ENCODE measurements at regions not wholly inside any gene's neighbourhood (a gene's known extent, or its start where the extent isn't known, plus 50 kb on each side); places are given as distances from the start of the nearest gene placed in this dataset.

GRCh38 chr6:132868057-132868456 lies 53.7 kb downstream of the RPS12 start:
- no peak for DNase-seq

DNA sequence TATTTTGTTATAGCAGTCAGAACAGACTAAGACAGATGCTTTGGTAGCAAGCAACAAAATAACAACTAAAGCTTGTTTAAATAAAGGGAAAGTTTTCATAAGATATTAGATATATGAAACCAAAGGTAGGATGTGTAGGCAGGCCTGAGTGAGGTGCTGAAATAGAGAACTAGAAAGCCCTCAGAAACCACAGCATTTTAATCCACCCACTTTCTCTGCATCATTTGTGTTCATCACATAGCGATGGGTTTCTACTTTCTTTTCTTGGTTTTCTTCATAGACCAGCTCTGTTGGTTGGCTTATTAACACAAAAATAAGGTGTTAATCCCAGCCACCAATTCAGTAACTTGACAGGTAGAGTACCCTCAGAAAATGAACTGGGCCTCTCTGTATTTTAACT lies 58.6 kb downstream of the RPS12 start:
- peak; percentile 12 for DNase-seq

- no peak for DNase-seq
These were observed 62.6 kb downstream of the RPS12 start for GRCh38 chr6:132877003-132877402.

DNA sequence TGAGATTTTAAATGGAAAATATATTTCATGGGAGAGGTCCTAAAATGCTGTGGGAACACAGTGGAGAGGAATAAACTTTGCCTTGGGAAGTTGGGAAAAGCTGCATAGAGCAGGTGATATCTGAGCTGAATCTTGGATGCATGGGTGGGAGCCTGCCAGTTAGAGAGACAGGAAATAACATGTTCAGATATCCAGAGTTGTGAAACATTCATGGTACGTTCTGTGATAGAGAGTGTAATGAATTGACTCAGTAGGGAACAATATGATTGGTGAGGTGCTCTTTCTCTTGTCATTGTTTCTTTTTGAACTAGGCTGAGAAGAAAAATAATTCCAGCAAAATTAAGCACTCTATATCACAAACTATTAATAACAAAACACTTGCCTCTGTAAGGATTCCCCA lies 72.8 kb downstream of the RPS12 start:
- DNase-seq, result no peak

GRCh38 chr6:132888701-132889100 lies 74.3 kb downstream of the RPS12 start:
- no peak for DNase-seq

DNA sequence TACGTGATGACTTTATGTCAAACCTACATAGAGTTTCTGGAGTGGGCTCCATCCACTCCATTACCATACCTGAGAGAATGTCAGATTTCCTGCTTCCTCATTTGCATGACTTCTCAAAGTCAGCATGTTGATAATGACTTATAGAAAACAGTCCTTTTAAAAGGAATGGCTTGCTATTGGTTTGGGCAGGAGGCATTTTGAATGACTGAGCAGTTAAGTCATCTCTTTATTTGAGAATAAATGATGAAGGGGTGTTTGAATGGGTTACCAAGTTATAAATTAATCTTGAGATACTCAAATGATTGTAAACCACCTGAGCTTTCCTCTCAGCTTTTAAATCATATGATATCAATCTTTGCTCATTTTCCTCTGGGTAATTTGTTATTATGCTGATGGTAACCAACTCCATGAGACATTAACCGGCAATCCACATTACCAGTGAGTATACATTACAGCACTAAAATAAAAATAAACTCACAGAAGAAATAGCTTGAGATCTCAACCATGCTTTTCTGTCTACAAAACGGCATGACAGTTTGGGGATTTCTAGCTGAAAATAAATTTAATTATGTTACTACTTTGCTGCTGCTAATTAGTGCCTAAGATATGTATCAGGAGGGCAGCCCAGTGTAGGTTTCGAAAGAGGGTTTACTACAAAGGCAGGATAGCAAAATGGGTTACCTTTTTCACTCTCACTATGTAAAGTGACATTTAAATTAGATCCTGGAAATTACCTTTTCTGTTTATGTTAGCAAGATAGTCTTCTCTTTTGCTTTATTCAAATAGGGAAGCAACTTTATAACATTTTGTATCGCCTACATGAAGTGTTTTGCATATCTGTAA lies 78.8 kb downstream of the RPS12 start:
- DNase-seq, result no peak

DNA sequence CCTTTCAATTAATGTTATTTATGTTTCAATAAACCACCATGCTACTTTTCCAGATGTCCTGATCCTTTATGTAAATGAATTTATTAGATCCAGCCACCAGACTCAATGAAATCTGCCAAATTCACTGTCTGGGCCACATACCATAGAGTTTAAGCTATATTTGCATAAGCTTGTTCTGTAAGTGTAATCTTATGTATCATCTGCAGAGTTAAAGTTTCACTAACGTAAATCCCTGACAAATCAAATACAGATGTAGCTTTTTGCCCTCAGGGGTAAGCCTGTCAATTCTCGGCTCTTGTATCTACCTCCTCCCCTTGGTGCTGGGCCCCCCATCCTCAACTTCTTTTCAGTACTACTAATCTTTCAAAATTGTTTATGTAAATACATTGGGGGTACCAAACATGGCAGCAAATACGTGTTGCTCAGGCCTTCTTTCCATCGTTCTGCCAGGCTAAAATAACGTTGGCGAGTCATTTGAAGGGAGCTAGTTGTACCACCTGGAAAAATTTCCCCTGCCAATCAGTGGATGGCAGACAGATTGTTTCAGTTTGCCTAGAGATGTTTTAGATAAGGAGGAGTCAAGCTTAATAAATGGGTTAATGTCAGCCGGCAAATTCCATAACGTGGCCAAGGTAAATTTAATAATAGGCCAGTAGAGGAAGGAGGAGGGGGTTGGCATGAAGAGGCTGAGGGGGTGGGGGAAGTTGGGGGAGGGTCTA lies 79.6 kb downstream of the RPS12 start:
- DNase-seq, result no peak

DNA sequence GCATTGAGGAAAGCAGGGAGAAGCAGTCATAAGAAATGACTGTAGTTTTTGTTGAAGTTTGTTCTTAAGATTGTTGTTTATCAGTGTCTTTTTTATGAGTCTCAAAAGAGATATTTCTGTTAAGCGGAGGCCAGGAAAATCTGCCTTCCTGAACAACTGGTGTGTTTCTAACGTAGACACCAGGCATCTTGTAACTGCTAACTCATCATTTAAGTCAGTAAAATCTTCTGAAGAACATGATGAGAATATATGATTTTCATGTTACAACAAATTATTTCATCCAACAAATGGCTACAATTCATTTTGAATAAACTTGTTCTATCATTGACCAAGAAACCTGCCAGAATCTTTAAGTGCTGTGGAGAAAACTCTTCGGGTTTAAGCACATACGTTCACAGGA lies 84.0 kb downstream of the RPS12 start:
- no peak for DNase-seq

- no peak for DNase-seq
These were observed 86.5 kb downstream of the RPS12 start for GRCh38 chr6:132900849-132901248.

DNA sequence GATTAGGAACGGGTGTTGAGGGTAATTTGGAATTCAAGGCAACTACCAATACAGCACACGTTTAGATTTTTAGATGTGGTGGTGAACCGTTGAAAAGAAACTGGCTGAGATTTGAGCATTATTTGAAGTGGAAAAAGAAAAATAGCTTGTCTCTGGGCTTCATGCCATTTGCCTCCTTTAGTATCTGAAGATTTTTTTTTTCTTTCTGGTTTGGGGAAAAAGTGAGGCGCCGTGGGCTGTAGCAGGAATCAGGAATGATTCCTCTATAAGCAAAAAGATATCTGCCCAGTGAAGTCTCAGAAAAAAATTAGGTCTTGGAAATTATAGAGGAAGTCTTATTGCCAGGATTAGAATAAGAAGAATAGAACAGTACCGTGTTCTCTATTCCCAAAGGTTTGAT lies 88.5 kb downstream of the RPS12 start:
- no peak for DNase-seq

DNA sequence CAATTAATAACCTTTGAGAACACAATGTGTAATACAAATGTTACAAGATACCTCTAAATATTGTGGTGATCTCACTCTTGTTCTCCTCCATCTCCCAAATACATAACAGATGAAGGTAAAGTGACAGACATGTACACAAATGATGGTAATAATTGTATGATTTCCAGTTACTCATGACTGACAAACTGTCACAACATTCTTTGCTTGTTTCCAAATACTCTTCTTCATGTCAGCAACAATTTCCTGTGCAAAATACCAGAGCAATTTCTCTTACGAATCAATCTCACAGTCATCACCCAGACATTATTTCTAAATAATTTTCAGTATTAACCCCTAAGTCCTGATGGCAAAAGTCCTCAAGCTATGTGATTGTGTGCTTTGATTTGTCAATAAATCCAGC lies 92.9 kb downstream of the RPS12 start:
- DNase-seq, result no peak

GRCh38 chr6:132907914-132908313 lies 93.5 kb downstream of the RPS12 start:
- no peak for DNase-seq

DNA sequence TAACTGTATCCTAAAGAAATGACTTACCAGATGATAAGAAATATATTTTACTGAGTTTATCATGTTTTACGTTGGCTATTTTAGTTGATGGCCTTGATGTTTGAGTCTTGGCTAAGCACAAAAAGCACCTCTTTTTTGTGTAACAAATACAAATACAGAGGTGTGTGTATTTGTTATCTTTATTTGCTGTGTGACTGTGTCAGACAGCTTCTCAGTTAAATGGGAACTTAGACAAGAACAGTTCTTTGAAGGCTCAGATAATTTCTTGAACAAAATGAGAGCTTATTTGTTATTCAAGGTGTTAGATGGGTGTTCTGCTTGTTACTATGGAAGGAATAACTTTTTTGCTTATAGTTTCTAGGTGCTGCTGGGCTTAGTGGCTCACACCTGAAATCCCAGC lies 95.4 kb downstream of the RPS12 start:
- DNase-seq, result no peak

DNA sequence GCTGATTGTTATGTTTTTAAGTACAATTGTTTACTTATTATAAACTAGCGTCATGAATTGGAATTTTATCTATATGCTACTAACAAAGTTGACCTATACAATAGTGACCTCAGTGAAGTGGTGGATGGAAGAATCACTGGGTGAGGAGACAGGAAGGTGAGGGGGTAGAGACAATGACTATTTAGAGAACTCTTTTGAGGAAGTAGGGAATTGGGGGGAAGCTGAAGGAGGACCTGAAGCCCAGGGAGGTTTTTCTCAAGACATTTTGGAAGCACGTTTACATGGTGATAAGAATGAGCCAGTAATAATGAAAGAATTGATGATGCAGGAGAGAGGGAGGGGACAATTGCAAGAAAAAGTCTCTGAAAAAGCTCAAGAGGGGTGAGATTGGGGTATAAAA lies 96.4 kb downstream of the RPS12 start:
- DNase-seq, result no peak

- no peak for DNase-seq
These were observed 104.9 kb downstream of the RPS12 start for GRCh38 chr6:132919045-132919860.

- DNase-seq, result no peak
These were observed 113.3 kb downstream of the RPS12 start for GRCh38 chr6:132927713-132928112.

DNA sequence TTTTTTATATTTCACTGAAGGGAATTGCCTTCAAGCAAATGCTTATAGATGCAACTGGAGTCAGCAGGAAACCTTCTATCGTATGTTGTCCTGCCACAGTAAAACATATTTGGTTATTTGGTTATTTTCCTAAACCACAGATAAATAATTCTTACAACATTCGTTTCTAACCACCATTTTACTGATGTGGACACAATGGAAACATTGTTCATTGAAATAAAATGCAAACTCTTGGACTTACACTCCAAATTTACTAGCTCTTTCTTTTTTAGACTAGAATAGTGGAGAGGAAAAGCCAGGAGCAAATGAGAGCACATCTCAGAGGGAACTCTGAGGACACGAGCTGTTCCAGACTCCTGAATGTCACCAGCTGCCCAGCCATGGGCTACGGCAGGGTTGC lies 114.8 kb downstream of the RPS12 start:
- no peak for DNase-seq

DNA sequence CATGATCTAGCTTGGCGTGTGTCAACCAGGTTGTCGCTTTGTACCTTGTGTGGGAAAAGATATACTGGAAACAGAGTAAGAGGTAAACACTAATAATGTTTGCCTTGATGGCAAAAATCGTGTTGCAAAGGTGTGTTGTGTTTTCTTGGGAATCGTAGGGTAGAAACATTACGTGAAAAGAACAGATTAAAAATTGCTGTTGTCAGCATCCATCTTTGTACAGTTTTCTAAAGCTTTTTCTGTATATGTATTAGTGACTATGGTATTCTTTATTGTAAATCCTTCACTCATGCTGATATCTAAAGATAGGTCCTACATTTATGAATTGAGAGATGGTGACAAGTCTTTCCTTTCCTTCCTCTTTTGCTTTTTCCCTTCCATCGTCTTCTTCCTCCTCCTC lies 116.9 kb downstream of the RPS12 start:
- DNase-seq, result no peak

- no peak for DNase-seq
These were observed 117.7 kb downstream of the RPS12 start for GRCh38 chr6:132931936-132932514.

DNA sequence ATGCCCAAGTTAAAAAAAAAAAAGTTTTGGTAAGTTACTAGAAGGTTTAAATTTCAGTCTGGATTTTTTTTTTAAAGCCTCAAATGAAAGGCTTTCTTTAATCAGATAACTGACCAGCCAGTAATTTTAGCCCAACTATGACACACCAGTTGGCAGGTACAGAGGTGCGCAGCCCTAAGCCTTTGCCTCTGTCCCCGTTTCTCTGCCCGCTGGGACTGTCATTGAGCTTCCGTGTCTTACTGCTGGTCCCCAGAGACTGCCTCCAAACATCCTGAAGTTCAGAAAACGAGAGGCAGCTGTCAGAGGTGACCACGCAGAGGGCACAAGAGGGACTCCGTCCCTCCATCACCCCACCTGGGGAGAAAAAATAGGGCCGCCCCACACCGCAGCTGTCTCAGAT lies 118.2 kb downstream of the RPS12 start:
- DNase-seq, result no peak

- no peak for DNase-seq
These were observed 118.7 kb downstream of the RPS12 start for GRCh38 chr6:132933090-132933489.

DNA sequence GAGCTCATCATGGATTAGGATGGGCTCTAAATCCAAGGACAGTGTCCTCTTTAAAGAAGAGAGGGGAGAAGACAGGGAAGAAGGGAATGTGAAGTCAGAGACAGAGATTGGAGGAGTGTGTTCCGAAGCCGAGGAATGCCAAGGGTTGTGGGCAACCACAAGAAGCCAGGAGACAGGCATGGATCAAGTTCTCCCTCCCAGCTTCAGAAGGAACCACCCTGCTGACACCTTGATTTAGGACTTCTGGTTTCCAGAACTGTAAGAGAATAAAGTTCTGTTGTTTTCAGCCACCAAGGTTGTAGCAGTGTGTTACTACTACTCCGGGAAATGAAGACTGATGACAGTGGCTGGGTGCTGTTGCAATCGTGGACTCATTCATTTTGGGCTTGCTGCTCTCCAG lies 120.1 kb downstream of the RPS12 start:
- DNase-seq, result no peak

DNA sequence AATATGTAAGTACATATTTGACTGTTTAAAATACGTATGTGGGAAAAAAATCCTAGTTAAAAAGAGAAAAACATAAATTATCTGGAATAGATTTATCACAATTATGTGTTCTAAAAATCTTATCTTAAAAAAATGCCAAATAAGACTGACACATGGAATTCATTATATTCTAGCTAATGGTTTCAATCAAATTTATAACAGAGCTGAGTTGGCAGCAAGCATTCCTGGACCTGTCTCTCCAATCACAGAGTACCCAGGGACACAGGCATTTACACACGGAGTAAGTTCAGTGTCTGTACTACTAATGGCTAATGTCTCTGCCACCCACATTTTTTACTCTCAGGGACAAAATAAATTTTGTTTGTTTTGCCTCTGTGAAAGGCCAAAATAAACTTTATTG lies 122.3 kb downstream of the RPS12 start:
- no peak for DNase-seq
